ENCODE measurements at regions not wholly inside any gene's neighbourhood (a gene's known extent, or its start where the extent isn't known, plus 50 kb on each side); places are given as distances from the start of the nearest gene placed in this dataset.

DNA sequence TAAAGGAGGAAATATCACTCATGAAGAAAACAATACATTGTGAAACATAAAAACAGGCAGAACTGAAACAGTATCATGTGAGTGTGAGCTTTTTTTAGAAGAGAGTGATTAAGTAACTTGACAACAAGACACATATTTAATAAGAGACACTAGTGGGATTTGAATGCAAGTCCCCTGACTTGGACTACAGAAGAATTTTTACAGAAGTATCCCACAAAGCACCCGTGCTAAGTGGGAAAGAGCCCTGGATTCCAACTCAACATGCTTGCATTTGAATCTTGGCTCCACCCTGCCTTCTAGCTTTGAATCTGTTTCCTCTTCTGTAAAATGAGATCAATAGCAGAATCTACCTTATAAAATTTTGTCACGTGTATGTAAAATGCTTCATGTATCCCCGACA lies 166.2 kb downstream of the ZNF365 start:
- TF ChIP-seq POLR2A (IDR thresholded peaks at IDR 0.05): no peak
- TF ChIP-seq, protein P1, sequence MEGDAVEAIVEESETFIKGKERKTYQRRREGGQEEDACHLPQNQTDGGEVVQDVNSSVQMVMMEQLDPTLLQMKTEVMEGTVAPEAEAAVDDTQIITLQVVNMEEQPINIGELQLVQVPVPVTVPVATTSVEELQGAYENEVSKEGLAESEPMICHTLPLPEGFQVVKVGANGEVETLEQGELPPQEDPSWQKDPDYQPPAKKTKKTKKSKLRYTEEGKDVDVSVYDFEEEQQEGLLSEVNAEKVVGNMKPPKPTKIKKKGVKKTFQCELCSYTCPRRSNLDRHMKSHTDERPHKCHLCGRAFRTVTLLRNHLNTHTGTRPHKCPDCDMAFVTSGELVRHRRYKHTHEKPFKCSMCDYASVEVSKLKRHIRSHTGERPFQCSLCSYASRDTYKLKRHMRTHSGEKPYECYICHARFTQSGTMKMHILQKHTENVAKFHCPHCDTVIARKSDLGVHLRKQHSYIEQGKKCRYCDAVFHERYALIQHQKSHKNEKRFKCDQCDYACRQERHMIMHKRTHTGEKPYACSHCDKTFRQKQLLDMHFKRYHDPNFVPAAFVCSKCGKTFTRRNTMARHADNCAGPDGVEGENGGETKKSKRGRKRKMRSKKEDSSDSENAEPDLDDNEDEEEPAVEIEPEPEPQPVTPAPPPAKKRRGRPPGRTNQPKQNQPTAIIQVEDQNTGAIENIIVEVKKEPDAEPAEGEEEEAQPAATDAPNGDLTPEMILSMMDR (IDR thresholded peaks at IDR 0.05): no peak

Data from testis (tissue), 2 donors.